NB4 (cell line): ENCODE measurements at regions not wholly inside any gene's neighbourhood (a gene's known extent, or its start where the extent isn't known, plus 50 kb on each side); places are given as distances from the start of the nearest gene placed in this dataset.

Source experiments
- DNase-seq: peaks from one replicate; pipeline ENCODE4 v3.0.0; 2010; ENCODE audit warnings: low read depth
- H3K4me3 ChIP-seq: one replicate; pipeline ENCODE4 v1.5.1; 2011; ENCODE audit warnings: mild to moderate bottlenecking, low read depth, low read length, moderate library complexity
- MYC ChIP-seq: IDR thresholded peaks from 2 replicates; pipeline ENCODE4 v1.6.1; 2011; ENCODE audit warnings: low read depth, low read length
- POLR2A ChIP-seq: IDR thresholded peaks from 2 replicates; pipeline ENCODE4 v1.6.1; 2011; ENCODE audit warnings: mild to moderate bottlenecking; ENCODE audit not compliant: insufficient read length; ENCODE audit errors: extremely low read depth
- TF ChIP-seq, protein P1 (sequence below): IDR thresholded peaks from 2 replicates; pipeline ENCODE4 v1.6.1; 2011; ENCODE audit warnings: low read depth, low read length
- TF ChIP-seq, protein P2 (sequence below): IDR thresholded peaks from one replicate; pipeline ENCODE4 v1.5.1; 2012; ENCODE audit warnings: low read depth, low read length

DNA sequence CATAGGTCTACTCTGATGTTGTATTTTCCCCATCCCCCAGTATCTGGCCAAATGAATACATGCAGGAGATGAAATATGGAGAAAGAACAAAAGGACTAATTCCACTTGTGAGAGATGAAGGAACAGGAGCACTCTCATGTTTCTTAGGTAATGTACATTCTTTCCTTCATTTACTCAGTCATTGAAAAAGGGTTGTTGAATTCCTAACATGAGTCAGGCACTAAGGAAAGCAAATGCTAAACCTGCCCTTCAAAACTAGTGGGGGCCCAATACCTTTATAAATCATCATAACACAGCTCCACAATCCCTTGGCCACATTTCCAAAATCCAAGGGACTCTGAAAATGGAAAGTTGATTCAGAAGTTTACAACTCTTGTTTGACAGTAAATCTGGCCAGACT lies 94.3 kb downstream of the DIRAS3 start:
- DNase-seq = no peak
- TF ChIP-seq, protein P1, sequence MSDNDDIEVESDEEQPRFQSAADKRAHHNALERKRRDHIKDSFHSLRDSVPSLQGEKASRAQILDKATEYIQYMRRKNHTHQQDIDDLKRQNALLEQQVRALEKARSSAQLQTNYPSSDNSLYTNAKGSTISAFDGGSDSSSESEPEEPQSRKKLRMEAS = no peak
- TF ChIP-seq MYC (no peak), POLR2A (no peak)
- TF ChIP-seq, protein P2, sequence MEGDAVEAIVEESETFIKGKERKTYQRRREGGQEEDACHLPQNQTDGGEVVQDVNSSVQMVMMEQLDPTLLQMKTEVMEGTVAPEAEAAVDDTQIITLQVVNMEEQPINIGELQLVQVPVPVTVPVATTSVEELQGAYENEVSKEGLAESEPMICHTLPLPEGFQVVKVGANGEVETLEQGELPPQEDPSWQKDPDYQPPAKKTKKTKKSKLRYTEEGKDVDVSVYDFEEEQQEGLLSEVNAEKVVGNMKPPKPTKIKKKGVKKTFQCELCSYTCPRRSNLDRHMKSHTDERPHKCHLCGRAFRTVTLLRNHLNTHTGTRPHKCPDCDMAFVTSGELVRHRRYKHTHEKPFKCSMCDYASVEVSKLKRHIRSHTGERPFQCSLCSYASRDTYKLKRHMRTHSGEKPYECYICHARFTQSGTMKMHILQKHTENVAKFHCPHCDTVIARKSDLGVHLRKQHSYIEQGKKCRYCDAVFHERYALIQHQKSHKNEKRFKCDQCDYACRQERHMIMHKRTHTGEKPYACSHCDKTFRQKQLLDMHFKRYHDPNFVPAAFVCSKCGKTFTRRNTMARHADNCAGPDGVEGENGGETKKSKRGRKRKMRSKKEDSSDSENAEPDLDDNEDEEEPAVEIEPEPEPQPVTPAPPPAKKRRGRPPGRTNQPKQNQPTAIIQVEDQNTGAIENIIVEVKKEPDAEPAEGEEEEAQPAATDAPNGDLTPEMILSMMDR = no peak
- no peak overlapping the region for H3K4me3 ChIP-seq

DNA sequence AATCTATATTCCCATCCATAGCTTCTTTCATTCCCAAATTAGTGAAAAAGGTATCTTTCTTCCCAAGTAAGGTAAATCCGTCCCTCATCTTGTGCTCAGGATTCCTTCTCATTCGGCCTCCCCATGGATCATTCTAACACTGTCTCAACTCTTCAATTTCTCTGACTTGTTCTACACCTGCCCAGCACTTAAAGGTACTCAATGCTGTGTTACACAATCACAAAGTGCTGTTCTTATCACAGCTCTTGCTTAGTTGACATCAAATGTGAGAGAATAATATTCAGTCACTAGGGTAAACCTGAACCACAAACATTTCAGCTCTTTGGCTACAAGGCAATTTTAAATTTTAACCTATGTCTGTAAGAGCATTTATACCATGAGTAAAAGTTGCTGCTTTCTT lies 94.8 kb downstream of the DIRAS3 start:
- TF ChIP-seq, protein P1 = no peak
- no peak for DNase-seq
- H3K4me3 ChIP-seq = no peak overlapping the region

DNA sequence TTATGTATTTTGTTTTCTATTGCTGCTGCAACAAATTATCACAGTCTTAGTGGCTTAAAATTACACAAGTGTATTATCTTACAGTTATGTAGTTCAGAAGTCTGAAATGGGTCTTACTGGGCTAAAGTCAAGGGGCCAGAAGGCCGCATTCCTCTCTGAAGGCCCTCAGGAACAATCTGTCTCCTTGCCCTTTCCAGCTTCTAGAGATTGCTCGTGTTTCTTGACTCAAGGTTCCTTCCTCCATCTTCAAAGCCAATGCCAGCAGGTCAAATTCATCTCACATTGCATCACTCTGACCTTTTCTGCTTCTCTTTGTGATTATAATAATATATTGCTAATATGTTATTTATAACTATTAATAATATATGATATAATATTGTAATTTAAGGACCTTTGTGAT lies 97.1 kb downstream of the DIRAS3 start:
- TF ChIP-seq, protein P2 = no peak
- no peak for TF ChIP-seq POLR2A
- TF ChIP-seq, protein P1 = no peak
- TF ChIP-seq MYC = no peak
- no peak for DNase-seq
- no peak overlapping the region for H3K4me3 ChIP-seq

DNA sequence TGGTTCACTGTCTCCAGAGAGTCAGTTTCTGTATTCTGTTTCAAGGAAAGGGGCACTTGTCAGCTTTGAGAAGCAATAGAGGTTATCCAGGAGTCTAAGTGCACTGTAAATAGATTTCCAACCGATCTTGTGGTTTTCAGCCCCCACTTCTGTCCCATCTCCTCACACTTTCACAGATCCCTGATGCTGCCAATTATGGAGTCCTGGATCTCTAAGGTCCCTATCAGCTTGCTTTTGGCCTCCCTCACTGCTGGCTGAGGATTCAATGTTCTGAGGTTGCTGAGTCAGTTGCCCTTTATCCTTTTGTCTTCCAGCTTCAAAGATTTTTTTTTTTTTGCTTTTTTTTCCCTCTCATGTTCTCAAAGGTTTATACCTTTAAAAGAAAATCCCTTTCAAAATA lies 98.4 kb downstream of the DIRAS3 start:
- TF ChIP-seq POLR2A = no peak
- TF ChIP-seq, protein P1 = no peak
- TF ChIP-seq MYC = no peak
- TF ChIP-seq, protein P2 = no peak
- no peak overlapping the region for H3K4me3 ChIP-seq
- DNase-seq = no peak

DNA sequence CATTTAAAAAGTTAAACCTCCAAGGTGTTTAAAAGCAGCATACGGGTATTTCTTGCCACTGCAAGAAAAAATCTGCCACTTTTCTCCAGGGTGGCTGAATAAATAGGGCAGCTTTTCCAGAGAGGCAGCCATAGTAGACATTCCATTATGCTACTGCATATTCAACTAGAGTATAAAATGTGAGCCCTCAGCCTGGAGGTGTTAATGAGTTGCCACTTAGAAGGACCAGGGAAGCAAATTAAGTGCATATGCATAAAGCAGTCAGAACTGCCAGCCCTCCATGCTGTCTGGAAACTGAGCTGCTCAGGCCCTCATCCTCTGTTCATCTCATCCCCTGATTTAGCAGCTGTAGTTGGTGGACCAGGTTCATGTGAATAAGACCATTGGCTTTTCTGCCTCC lies 99.4 kb downstream of the DIRAS3 start:
- no peak overlapping the region for H3K4me3 ChIP-seq
- TF ChIP-seq MYC (no peak), POLR2A (no peak)
- TF ChIP-seq, protein P2 = no peak
- TF ChIP-seq, protein P1 = no peak
- no peak for DNase-seq

DNA sequence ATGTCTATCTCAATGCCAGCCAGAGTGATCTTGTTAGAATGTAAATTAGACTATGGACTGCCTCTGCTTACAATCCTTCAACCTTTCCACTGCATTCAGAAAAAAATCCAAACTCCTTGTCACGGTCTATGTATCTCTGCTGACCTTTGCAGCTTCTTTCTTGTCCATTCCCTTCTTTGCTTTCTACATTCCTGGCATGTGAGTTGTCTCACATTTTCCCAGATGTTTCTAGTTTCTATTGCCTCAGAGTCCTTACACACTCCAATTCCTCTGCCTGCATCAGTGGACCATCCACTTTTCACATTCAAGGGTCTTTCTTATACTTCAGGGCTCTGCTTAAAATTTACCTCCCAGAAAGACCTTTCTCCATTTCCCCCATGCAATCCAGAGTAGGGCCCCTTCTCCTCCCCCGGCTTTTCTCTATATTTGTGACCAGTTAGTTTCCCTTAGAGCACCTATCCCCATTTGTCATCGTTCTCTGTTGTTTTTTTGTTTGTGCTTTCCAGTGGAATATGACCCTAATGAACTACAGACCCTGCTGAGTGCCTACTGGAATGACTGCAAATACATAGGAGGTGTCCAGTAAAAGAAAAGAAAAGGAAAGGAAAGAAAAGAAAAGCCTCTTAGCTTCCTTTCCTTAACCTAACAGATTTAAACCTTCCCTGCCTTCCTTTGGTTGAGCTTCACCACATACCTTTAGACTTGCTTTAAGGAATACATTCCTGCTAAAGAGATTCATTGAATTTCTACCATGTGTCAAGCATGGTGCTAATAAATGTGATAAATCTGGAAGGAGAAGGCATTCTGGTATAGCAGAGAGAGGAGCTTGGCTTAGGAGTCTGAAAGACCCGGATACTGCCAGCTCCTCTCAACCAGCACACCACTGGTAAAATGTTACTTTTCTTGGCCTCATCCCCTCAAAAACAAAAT lies 102.0 kb downstream of the DIRAS3 start:
- no peak for DNase-seq
- no peak overlapping the region for H3K4me3 ChIP-seq
- TF ChIP-seq, protein P2 = no peak
- TF ChIP-seq MYC = no peak
- TF ChIP-seq POLR2A = no peak
- TF ChIP-seq, protein P1 = no peak
